BJ (cell line): ENCODE measurements at regions not wholly inside any gene's neighbourhood (a gene's known extent, or its start where the extent isn't known, plus 50 kb on each side); places are given as distances from the start of the nearest gene placed in this dataset.

ENCODE experiments used
- CTCF ChIA-PET: fragments of 350-600 bp; formaldehyde crosslinking; extraction: SDS; loops from one replicate; lab custom pipeline; 2021; ENCODE audit warnings: antibody characterized with exemption, inconsistent platforms; lab: Yijun Ruan, JAX
- POLR2A ChIA-PET: fragments of 300-600 bp; sonication (Branson Sonifier 250); formaldehyde crosslinking; extraction: SDS; loops from one replicate; lab custom pipeline; 2021; ENCODE audit warnings: antibody characterized with exemption; lab: Charles Lee
- DNase-seq: peaks from one replicate; pipeline ENCODE4 v3.0.0-alpha.2; 2011; ENCODE audit warnings: low read depth
- H3K27me3 ChIP-seq: 2 replicates; pipeline ENCODE4 v1.6.0; 2011; ENCODE audit warnings: low read length; ENCODE audit not compliant: control insufficient read depth, insufficient read depth
- H3K36me3 ChIP-seq: 2 replicates; pipeline ENCODE4 v1.5.1; 2011; ENCODE audit warnings: low read length; ENCODE audit not compliant: control insufficient read depth, insufficient read depth
- H3K4me3 ChIP-seq: 2 replicates; pipeline ENCODE4 v1.5.1; 2011; ENCODE audit warnings: low read depth, mild to moderate bottlenecking, control low read depth, low read length
- CTCF ChIP-seq: IDR thresholded peaks from 2 replicates; pipeline ENCODE4 v1.5.1; 2011; ENCODE audit warnings: low read depth, mild to moderate bottlenecking, control low read depth, inconsistent platforms, low read length, moderate library complexity; ENCODE audit not compliant: insufficient read depth

GRCh38 chr5:61262080-61262479 lies 70.0 kb upstream of the ZSWIM6 start:
- no peak for TF ChIP-seq CTCF
- no peaks in the 10 kb centered on the region for H3K27me3 ChIP-seq
- H3K4me3 ChIP-seq = no peak overlapping the region
- no peak for DNase-seq
- POLR2A ChIA-PET = no interaction called here
- no peaks in the 10 kb centered on the region for H3K36me3 ChIP-seq
- CTCF ChIA-PET = interaction anchor here (1.7 kb wide), 1 partner anchor 17 kb away, joined by 3 read pairs; no protein-coding TSS in a partner anchor

- CTCF ChIA-PET = interaction anchor here (0.6 to 0.9 kb wide), 2 partner anchors 8 to 16 kb away, joined by 3 read pairs; no protein-coding TSS in a partner anchor
- Histone ChIP-seq H3K4me3 (no peak overlapping the region), H3K36me3 (no peaks in the 10 kb centered on the region), H3K27me3 (no peaks in the 10 kb centered on the region)
- no peak for TF ChIP-seq CTCF
- POLR2A ChIA-PET = no interaction called here
- DNase-seq = no peak
Measured at GRCh38 chr5:61263072-61263471, 69.0 kb upstream of the ZSWIM6 start.

- ChIA-PET POLR2A (no interaction called here), CTCF (no interaction called here)
- no peaks in the 10 kb centered on the region for H3K27me3 ChIP-seq
- H3K4me3 ChIP-seq = no peak overlapping the region
- TF ChIP-seq CTCF = no peak
- no peaks in the 10 kb centered on the region for H3K36me3 ChIP-seq
- no peak for DNase-seq
Measured at GRCh38 chr5:61263561-61264272, 68.3 kb upstream of the ZSWIM6 start.

- no peak for DNase-seq
- ChIA-PET POLR2A (no interaction called here), CTCF (no interaction called here)
- Histone ChIP-seq H3K4me3 (no peak overlapping the region), H3K36me3 (no peaks in the 10 kb centered on the region), H3K27me3 (no peaks in the 10 kb centered on the region)
- TF ChIP-seq CTCF = no peak
Measured at GRCh38 chr5:61264273-61264661, 67.8 kb upstream of the ZSWIM6 start.

- POLR2A ChIA-PET = no interaction called here
- no peaks in the 10 kb centered on the region for H3K27me3 ChIP-seq
- TF ChIP-seq CTCF = no peak
- no peaks in the 10 kb centered on the region for H3K36me3 ChIP-seq
- CTCF ChIA-PET = interaction anchor here (0.7 to 1.1 kb wide), 3 partner anchors 11 to 64 kb away, joined by 3 read pairs; no protein-coding TSS in a partner anchor
- no peak overlapping the region for H3K4me3 ChIP-seq
- no peak for DNase-seq
Measured at GRCh38 chr5:61267116-61267515, 64.9 kb upstream of the ZSWIM6 start.
